Uterus (tissue), 3 donors: ENCODE measurements at regions not wholly inside any gene's neighbourhood (a gene's known extent, or its start where the extent isn't known, plus 50 kb on each side); places are given as distances from the start of the nearest gene placed in this dataset.

ENCODE experiments used
- DNase-seq, 2 donors: peaks; one replicate each; pipeline ENCODE4 v3.0.0-alpha.2; 2019 to 2020
- H3K27ac ChIP-seq, 2 donors: fragments of 200-600 bp; sonication (generic); 1 replicate in 1 of 2; 2 replicates in 1 of 2; pipeline ENCODE4 v1.5.1; 2016 to 2018
- H3K27me3 ChIP-seq, 2 donors: fragments of 200-600 bp; sonication (generic); one replicate each; pipeline ENCODE4 v1.5.1; 2018 to 2019; ENCODE audit warnings: control low read depth in 1 of 2
- H3K36me3 ChIP-seq, 2 donors: fragments of 200-600 bp; sonication (generic); one replicate each; pipeline ENCODE4 v1.5.1; 2019; ENCODE audit warnings: control low read depth in 1 of 2
- H3K4me1 ChIP-seq, 2 donors: fragments of 200-600 bp; sonication (generic); one replicate each; pipeline ENCODE4 v1.5.1; 2018 to 2019; ENCODE audit warnings: control low read depth in 1 of 2
- H3K4me3 ChIP-seq, 2 donors: fragments of 200-600 bp; sonication (generic); 1 replicate in 1 of 2; 2 replicates in 1 of 2; pipeline ENCODE4 v1.5.1; 2018 to 2019; ENCODE audit warnings: mild to moderate bottlenecking in 1 of 2
- H3K9me3 ChIP-seq, 2 donors: fragments of 200-600 bp; sonication (generic); one replicate each; pipeline ENCODE4 v1.5.1; 2019; ENCODE audit warnings: control low read depth in 1 of 2
- CTCF ChIP-seq, 4 experiments: fragments of 200-600 bp in 2 of 4; fragments of 450-650 bp in 2 of 4; sonication (generic) in 2 of 4; IDR thresholded peaks; one replicate each; pipeline ENCODE4 v1.5.1; 2016 to 2019; ENCODE audit warnings: antibody characterized with exemption in 4 of 4, mild to moderate bottlenecking in 2 of 4, moderate library complexity in 1 of 4
- POLR2A ChIP-seq, 2 donors: fragments of 450-650 bp; IDR thresholded peaks; one replicate each; pipeline ENCODE4 v1.6.1; 2016; ENCODE audit warnings: antibody characterized with exemption in 2 of 2, mild to moderate bottlenecking in 1 of 2, moderate library complexity in 1 of 2
- intact Hi-C: fragments of 100-400 bp; cut with DNase I; formaldehyde crosslinking; loops from one replicate; pipeline ENCODE4 v1.15.1; 2023; ENCODE audit warnings: low total_unique reads
- donor health status: DM: yes; HTN: yes; CAD: no.

GRCh38 chr4:187141101-187141500 is 417.4 kb upstream of the FAT1 start:
- intact Hi-C loops: no loop called here
- H3K27me3 ChIP-seq: no peaks in the 10 kb centered on the region
- no peak for DNase-seq
- no peaks in the 10 kb centered on the region for H3K4me1 ChIP-seq
- no peak for TF ChIP-seq POLR2A (IDR thresholded peaks at IDR 0.05)
- no peak for TF ChIP-seq CTCF (IDR thresholded peaks at IDR 0.05)
- no peaks in the 10 kb centered on the region for H3K36me3 ChIP-seq
- H3K9me3 ChIP-seq: no peaks in the 10 kb centered on the region
- H3K27ac ChIP-seq: no peak overlapping the region
- no peak overlapping the region for H3K4me3 ChIP-seq

- intact Hi-C loops: no loop called here
Observed at GRCh38 chr4:187149229-187149945, 425.7 kb upstream of the FAT1 start.

GRCh38 chr4:187157380-187157958 is 433.8 kb upstream of the FAT1 start:
- no peak for DNase-seq
- Histone ChIP-seq H3K4me1 (no peaks in the 10 kb centered on the region), H3K36me3 (no peaks in the 10 kb centered on the region), H3K9me3 (no peaks in the 10 kb centered on the region), H3K4me3 (no peak overlapping the region), H3K27ac (no peak overlapping the region), H3K27me3 (no peaks in the 10 kb centered on the region)
- TF ChIP-seq POLR2A (IDR thresholded peaks at IDR 0.05) (no peak), CTCF (IDR thresholded peaks at IDR 0.05) (no peak)
- intact Hi-C loops: no loop called here

More at GRCh38 chr4:187149229-187149945, 425.7 kb upstream of the FAT1 start:
- no peaks in the 10 kb centered on the region for H3K27me3 ChIP-seq
- no peak for DNase-seq
- TF ChIP-seq POLR2A (IDR thresholded peaks at IDR 0.05) (no peak), CTCF (IDR thresholded peaks at IDR 0.05) (no peak)
- H3K27ac ChIP-seq: no peak overlapping the region
- no peaks in the 10 kb centered on the region for H3K4me1 ChIP-seq
- no peaks in the 10 kb centered on the region for H3K9me3 ChIP-seq
- no peak overlapping the region for H3K4me3 ChIP-seq
- no peaks in the 10 kb centered on the region for H3K36me3 ChIP-seq

GRCh38 chr4:187158003-187158402 is 434.3 kb upstream of the FAT1 start:
- intact Hi-C loops: no loop called here
- TF ChIP-seq CTCF (IDR thresholded peaks at IDR 0.05) (no peak), POLR2A (IDR thresholded peaks at IDR 0.05) (no peak)
- H3K4me3 ChIP-seq: no peak overlapping the region

GRCh38 chr4:187160486-187160885 is 436.8 kb upstream of the FAT1 start:
- no peak for TF ChIP-seq POLR2A (IDR thresholded peaks at IDR 0.05)
- no peak for TF ChIP-seq CTCF (IDR thresholded peaks at IDR 0.05)
- Histone ChIP-seq H3K27me3 (no peaks in the 10 kb centered on the region), H3K36me3 (no peaks in the 10 kb centered on the region), H3K4me1 (no peaks in the 10 kb centered on the region), H3K4me3 (no peak overlapping the region), H3K27ac (no peak overlapping the region), H3K9me3 (no peaks in the 10 kb centered on the region)
- intact Hi-C loops: no loop called here
- DNase-seq: no peak

More at GRCh38 chr4:187158003-187158402, 434.3 kb upstream of the FAT1 start:
- Histone ChIP-seq H3K4me1 (no peaks in the 10 kb centered on the region), H3K27me3 (no peaks in the 10 kb centered on the region), H3K9me3 (no peaks in the 10 kb centered on the region), H3K36me3 (no peaks in the 10 kb centered on the region), H3K27ac (no peak overlapping the region)
- no peak for DNase-seq
